ENCODE measurements at regions not wholly inside any gene's neighbourhood (a gene's known extent, or its start where the extent isn't known, plus 50 kb on each side); places are given as distances from the start of the nearest gene placed in this dataset.

GRCh38 chr17:52537421-52537820, 378.9 kb upstream of the CA10 start:
- Histone ChIP-seq H3F3A (ENCODE audit: insufficient read depth, low read depth) (no peaks in the 10 kb centered on the region), H2AFZ (no peak overlapping the region), H3K9me2 (ENCODE audit: insufficient read depth) (no peaks in the 10 kb centered on the region), H3K4me3 (no peak overlapping the region), H3K79me2 (ENCODE audit: low read depth) (no peaks in the 10 kb centered on the region), H4K20me1 (ENCODE audit: insufficient read depth) (no peaks in the 10 kb centered on the region), H3K4me1 (replicated peaks; ENCODE audit: insufficient read depth) (no peaks in the 10 kb centered on the region), H3K27ac (no peak overlapping the region), H3K36me3 (ENCODE audit: low read depth) (no peaks in the 10 kb centered on the region), H3K9me3 (ENCODE audit: insufficient read depth, low read depth) (no peaks in the 10 kb centered on the region), H3K4me2 (no peak overlapping the region), H3K27me3 (ENCODE audit: insufficient read depth, low read depth) (no peaks in the 10 kb centered on the region)
- intact Hi-C loops (cut with micrococcal nuclease; ENCODE audit: unreplicated experiment) = no loop called here
- no peak for TF ChIP-seq CTCF (conservative IDR thresholded peaks at IDR 0.05)
- no peak for TF ChIP-seq EZH2 (IDR thresholded peaks at IDR 0.05; ENCODE audit: low read depth)
- ChIA-PET CTCF (no interaction called here), POLR2A (ENCODE audit: unreplicated experiment) (no interaction called here)
- no TSS peak for BruUV-seq (replicated peaks)
- no peak for DNase-seq

- no peak overlapping the region for H2AFZ ChIP-seq
These were observed 378.0 kb upstream of the CA10 start for GRCh38 chr17:52536489-52536888.

GRCh38 chr17:52532373-52532772, 373.9 kb upstream of the CA10 start:
- POLR2A ChIA-PET (ENCODE audit: unreplicated experiment) = no interaction called here

More at GRCh38 chr17:52536489-52536888, 378.0 kb upstream of the CA10 start:
- H3K9me2 ChIP-seq (ENCODE audit: insufficient read depth) = no peaks in the 10 kb centered on the region
- no peaks in the 10 kb centered on the region for H3K36me3 ChIP-seq (ENCODE audit: low read depth)
- POLR2A ChIA-PET (ENCODE audit: unreplicated experiment) = no interaction called here
- no peaks in the 10 kb centered on the region for H3K27me3 ChIP-seq (ENCODE audit: insufficient read depth, low read depth)
- TF ChIP-seq EZH2 (IDR thresholded peaks at IDR 0.05; ENCODE audit: low read depth) (no peak), CTCF (conservative IDR thresholded peaks at IDR 0.05) (no peak)
- no peaks in the 10 kb centered on the region for H3K9me3 ChIP-seq (ENCODE audit: insufficient read depth, low read depth)
- H3K27ac ChIP-seq = no peak overlapping the region
- H3K79me2 ChIP-seq (ENCODE audit: low read depth) = no peaks in the 10 kb centered on the region
- H3K4me3 ChIP-seq = no peak overlapping the region
- H3K4me2 ChIP-seq = no peak overlapping the region
- H3F3A ChIP-seq (ENCODE audit: insufficient read depth, low read depth) = no peaks in the 10 kb centered on the region
- no peak for DNase-seq
- no TSS peak for BruUV-seq (replicated peaks)
- no peaks in the 10 kb centered on the region for H3K4me1 ChIP-seq (replicated peaks; ENCODE audit: insufficient read depth)
- H4K20me1 ChIP-seq (ENCODE audit: insufficient read depth) = no peaks in the 10 kb centered on the region
- CTCF ChIA-PET = no interaction called here
- intact Hi-C loops (cut with micrococcal nuclease; ENCODE audit: unreplicated experiment) = no loop called here

More at GRCh38 chr17:52532373-52532772, 373.9 kb upstream of the CA10 start:
- TF ChIP-seq CTCF (conservative IDR thresholded peaks at IDR 0.05) = no peak
- no peak for TF ChIP-seq EZH2 (IDR thresholded peaks at IDR 0.05; ENCODE audit: low read depth)
- Histone ChIP-seq H3K36me3 (ENCODE audit: low read depth) (no peaks in the 10 kb centered on the region), H3K4me3 (no peak overlapping the region), H3K9me3 (ENCODE audit: insufficient read depth, low read depth) (no peaks in the 10 kb centered on the region), H2AFZ (no peak overlapping the region), H3F3A (ENCODE audit: insufficient read depth, low read depth) (no peaks in the 10 kb centered on the region), H3K4me1 (replicated peaks; ENCODE audit: insufficient read depth) (no peaks in the 10 kb centered on the region), H3K27me3 (ENCODE audit: insufficient read depth, low read depth) (no peaks in the 10 kb centered on the region), H3K27ac (no peak overlapping the region), H4K20me1 (ENCODE audit: insufficient read depth) (no peaks in the 10 kb centered on the region), H3K4me2 (no peak overlapping the region), H3K79me2 (ENCODE audit: low read depth) (no peaks in the 10 kb centered on the region), H3K9me2 (ENCODE audit: insufficient read depth) (no peaks in the 10 kb centered on the region)
- CTCF ChIA-PET = no interaction called here
- no TSS peak for BruUV-seq (replicated peaks)
- no peak for DNase-seq
- intact Hi-C loops (cut with micrococcal nuclease; ENCODE audit: unreplicated experiment) = no loop called here
